Stomach (tissue), 8 donors: ENCODE measurements at regions not wholly inside any gene's neighbourhood (a gene's known extent, or its start where the extent isn't known, plus 50 kb on each side); places are given as distances from the start of the nearest gene placed in this dataset.
"Not testable (repeated sequence)": the region's sequence is repeated elsewhere in the genome, so short reads cannot be mapped to it uniquely, and the experiment has no call there.

Source experiments
- DNase-seq, 2 donors: peaks; one replicate each; pipeline versions ENCODE4 v3.0.0 to v3.0.0-alpha.2; 2013 to 2019
- H3K27ac ChIP-seq, 5 donors: fragments of 200-600 bp in 4 of 5; sonication (generic) in 4 of 5; one replicate each; pipeline ENCODE4 v1.5.1; 2013 to 2019; ENCODE audit warnings: mild to moderate bottlenecking in 1 of 5, moderate library complexity in 1 of 5
- H3K27me3 ChIP-seq, 3 donors: fragments of 200-600 bp; sonication (generic); one replicate each; pipeline ENCODE4 v1.5.1; 2017 to 2019; ENCODE audit warnings: mixed run types in 1 of 3
- H3K36me3 ChIP-seq, 4 donors: fragments of 200-600 bp; sonication (generic); 1 replicate in 3 of 4; 2 replicates in 1 of 4; pipeline ENCODE4 v1.5.1; 2016 to 2019
- H3K4me1 ChIP-seq, 4 donors: fragments of 200-600 bp; sonication (generic); one replicate each; pipeline ENCODE4 v1.5.1; 2016 to 2019
- H3K4me3 ChIP-seq, 4 donors: fragments of 200-600 bp; sonication (generic) in 3 of 4; one replicate each; pipeline ENCODE4 v1.5.1; 2016 to 2019; ENCODE audit warnings: mild to moderate bottlenecking in 1 of 4
- H3K9me3 ChIP-seq, 4 donors: fragments of 200-600 bp; sonication (generic); one replicate each; pipeline ENCODE4 v1.5.1; 2016 to 2019
- EP300 ChIP-seq: sonication (generic); formaldehyde crosslinking; IDR thresholded peaks from one replicate; pipeline ENCODE4 v1.6.1; 2017; ENCODE audit warnings: antibody characterized with exemption
- POLR2A ChIP-seq, 4 donors: fragments of 450-650 bp; IDR thresholded peaks; one replicate each; pipeline ENCODE4 v1.6.1; 2016; ENCODE audit warnings: antibody characterized with exemption in 4 of 4, control low read depth in 2 of 4, mild to moderate bottlenecking in 1 of 4, moderate library complexity in 1 of 4
- POLR2AphosphoS5 ChIP-seq, 3 donors: sonication (generic); formaldehyde crosslinking; IDR thresholded peaks; one replicate each; pipeline ENCODE4 v1.6.1; 2016; ENCODE audit warnings: antibody characterized with exemption in 3 of 3
- WGBS, 5 donors: extraction: QIAGEN DNeasy Blood & Tissue Kit in 3 of 5; methylation state at CpG; one replicate each; pipeline versions ENCODE4 v1.1.5 to v1.1.7; 2013 to 2018; 5-methylcytosine and 5-hydroxymethylcytosine counted together
- intact Hi-C: fragments of 100-400 bp; cut with DNase I; formaldehyde crosslinking; loops from one replicate; pipeline ENCODE4 v1.15.1; 2023; ENCODE audit warnings: low total_unique reads
- TF ChIP-seq, protein P1 (sequence below), 7 experiments: fragments of 450-650 bp in 4 of 7; fragments of 200-600 bp in 3 of 7; sonication (generic) in 3 of 7; IDR thresholded peaks; one replicate each; pipeline ENCODE4 v1.5.1; 2016 to 2019; ENCODE audit warnings: antibody characterized with exemption in 7 of 7, control low read depth in 2 of 7, mild to moderate bottlenecking in 1 of 7
- donor health status: healthy with polysubstance abuse.
- donor health status: Bipolar disorder and iron deficiency.
- donor health status: healthy.

GRCh38 chr3:176848431-176849214 is 348.7 kb downstream of the TBL1XR1 start:
- no peaks in the 10 kb centered on the region for H3K9me3 ChIP-seq
- no peaks in the 10 kb centered on the region for H3K36me3 ChIP-seq
- no peak overlapping the region for H3K27ac ChIP-seq
- intact Hi-C loops = no loop called here
- no peak for TF ChIP-seq POLR2AphosphoS5 (IDR thresholded peaks at IDR 0.05)
- no peak for DNase-seq
- no peaks in the 10 kb centered on the region for H3K4me1 ChIP-seq
- 65 to 91% (median 83%) methylated on average over 4 of the region's 4 CpGs for WGBS, 5 donors
- H3K4me3 ChIP-seq = no peak overlapping the region
- no peaks in the 10 kb centered on the region for H3K27me3 ChIP-seq

GRCh38 chr3:176842914-176843313 is 354.4 kb downstream of the TBL1XR1 start:
- TF ChIP-seq POLR2A (IDR thresholded peaks at IDR 0.05) (no peak), POLR2AphosphoS5 (IDR thresholded peaks at IDR 0.05) (no peak), EP300 (no peak)
- TF ChIP-seq, protein P1, sequence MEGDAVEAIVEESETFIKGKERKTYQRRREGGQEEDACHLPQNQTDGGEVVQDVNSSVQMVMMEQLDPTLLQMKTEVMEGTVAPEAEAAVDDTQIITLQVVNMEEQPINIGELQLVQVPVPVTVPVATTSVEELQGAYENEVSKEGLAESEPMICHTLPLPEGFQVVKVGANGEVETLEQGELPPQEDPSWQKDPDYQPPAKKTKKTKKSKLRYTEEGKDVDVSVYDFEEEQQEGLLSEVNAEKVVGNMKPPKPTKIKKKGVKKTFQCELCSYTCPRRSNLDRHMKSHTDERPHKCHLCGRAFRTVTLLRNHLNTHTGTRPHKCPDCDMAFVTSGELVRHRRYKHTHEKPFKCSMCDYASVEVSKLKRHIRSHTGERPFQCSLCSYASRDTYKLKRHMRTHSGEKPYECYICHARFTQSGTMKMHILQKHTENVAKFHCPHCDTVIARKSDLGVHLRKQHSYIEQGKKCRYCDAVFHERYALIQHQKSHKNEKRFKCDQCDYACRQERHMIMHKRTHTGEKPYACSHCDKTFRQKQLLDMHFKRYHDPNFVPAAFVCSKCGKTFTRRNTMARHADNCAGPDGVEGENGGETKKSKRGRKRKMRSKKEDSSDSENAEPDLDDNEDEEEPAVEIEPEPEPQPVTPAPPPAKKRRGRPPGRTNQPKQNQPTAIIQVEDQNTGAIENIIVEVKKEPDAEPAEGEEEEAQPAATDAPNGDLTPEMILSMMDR (IDR thresholded peaks at IDR 0.05) = no peak
- intact Hi-C loops = no loop called here
- 75 to 85% (median 78%) methylated on average over 2 of the region's 2 CpGs for WGBS, 5 donors
- no peak overlapping the region for H3K4me3 ChIP-seq
- H3K27ac ChIP-seq = no peak overlapping the region
- no peak for DNase-seq
- no peaks in the 10 kb centered on the region for H3K9me3 ChIP-seq
- no peaks in the 10 kb centered on the region for H3K4me1 ChIP-seq
- H3K27me3 ChIP-seq = no peaks in the 10 kb centered on the region
- H3K36me3 ChIP-seq = no peaks in the 10 kb centered on the region

DNA sequence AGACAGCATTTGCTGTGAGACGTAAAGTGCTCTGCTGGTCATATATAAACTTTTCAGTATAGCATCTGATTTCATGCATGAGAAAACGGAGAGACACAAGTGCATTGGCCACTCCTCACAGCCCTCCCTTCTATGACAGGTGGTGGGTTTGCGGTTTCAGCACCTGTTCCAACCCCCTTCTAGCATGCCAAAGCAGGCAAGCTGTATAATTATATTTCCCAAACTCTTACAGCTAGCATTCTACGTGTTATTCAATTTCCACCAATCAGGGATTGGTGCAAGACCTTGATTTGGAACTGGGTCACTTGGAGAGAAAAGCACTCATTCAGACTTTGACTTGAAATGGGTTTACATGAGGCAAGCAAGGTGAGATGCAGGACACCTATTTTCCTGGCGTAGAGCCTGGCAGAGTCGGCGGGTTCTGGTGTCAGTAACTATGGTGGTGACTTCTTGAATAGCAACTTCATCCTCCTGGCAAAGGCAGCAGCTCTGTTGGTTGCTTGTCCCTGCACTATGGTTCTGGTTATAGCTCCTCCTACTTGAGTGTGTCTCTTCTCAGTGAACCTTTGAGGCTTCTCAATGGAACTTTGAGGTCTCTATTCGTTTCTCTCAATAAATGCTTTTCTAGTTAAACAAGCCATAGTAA is 356.5 kb downstream of the TBL1XR1 start:
- DNase-seq = no peak
- Histone ChIP-seq H3K4me3 (no peak overlapping the region), H3K27me3 (no peaks in the 10 kb centered on the region), H3K27ac (no peak overlapping the region), H3K4me1 (no peaks in the 10 kb centered on the region), H3K36me3 (no peaks in the 10 kb centered on the region), H3K9me3 (no peaks in the 10 kb centered on the region)
- 86 to 92% (median 89%) methylated on average over 8 of the region's 8 CpGs for WGBS, 5 donors
- TF ChIP-seq EP300 (no peak), POLR2AphosphoS5 (IDR thresholded peaks at IDR 0.05) (no peak), POLR2A (IDR thresholded peaks at IDR 0.05) (no peak)
- TF ChIP-seq, protein P1 (IDR thresholded peaks at IDR 0.05) = no peak
- intact Hi-C loops = no loop called here

DNA sequence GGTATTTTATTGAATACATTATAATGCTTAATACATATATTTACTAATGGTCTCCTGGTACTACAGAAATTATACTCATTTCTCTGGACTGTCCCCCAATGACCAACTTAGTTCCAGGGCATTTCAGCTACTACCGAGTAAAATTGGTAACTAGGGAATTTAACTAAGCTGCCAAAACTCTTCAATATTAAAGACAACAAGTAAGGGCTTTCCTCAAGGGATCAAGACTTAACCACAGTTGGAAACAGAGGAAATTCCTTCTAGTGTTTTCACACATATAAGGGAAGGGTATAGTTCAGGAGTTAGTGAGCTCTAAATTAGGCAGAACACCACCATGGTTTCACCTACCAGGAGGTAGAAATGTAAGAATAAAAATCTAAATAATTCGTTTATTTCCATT is 357.4 kb downstream of the TBL1XR1 start:
- WGBS, 5 donors = 57 to 78% (median 73%) methylated on average over 2 of the region's 2 CpGs
- no peaks in the 10 kb centered on the region for H3K9me3 ChIP-seq
- intact Hi-C loops = no loop called here

GRCh38 chr3:176839466-176839865 is 357.8 kb downstream of the TBL1XR1 start:
- no peaks in the 10 kb centered on the region for H3K36me3 ChIP-seq
- H3K4me1 ChIP-seq = no peaks in the 10 kb centered on the region
- DNase-seq = no peak
- intact Hi-C loops = no loop called here
- H3K4me3 ChIP-seq = no peak overlapping the region
- no peaks in the 10 kb centered on the region for H3K9me3 ChIP-seq
- no peak overlapping the region for H3K27ac ChIP-seq
- TF ChIP-seq POLR2AphosphoS5 (IDR thresholded peaks at IDR 0.05) (no peak), POLR2A (IDR thresholded peaks at IDR 0.05) (no peak), EP300 (no peak)
- TF ChIP-seq, protein P1 (IDR thresholded peaks at IDR 0.05) = no peak
- WGBS, 5 donors = 56 to 74% (median 68%) methylated on average over 3 of the region's 3 CpGs
- no peaks in the 10 kb centered on the region for H3K27me3 ChIP-seq

More for the DNA sequence above, 357.4 kb downstream of the TBL1XR1 start:
- no peak for DNase-seq
- no peak overlapping the region for H3K27ac ChIP-seq
- TF ChIP-seq POLR2A (IDR thresholded peaks at IDR 0.05) = no peak
- H3K27me3 ChIP-seq = no peaks in the 10 kb centered on the region
- H3K4me3 ChIP-seq = no peak overlapping the region
- no peaks in the 10 kb centered on the region for H3K36me3 ChIP-seq
- no peaks in the 10 kb centered on the region for H3K4me1 ChIP-seq

DNA sequence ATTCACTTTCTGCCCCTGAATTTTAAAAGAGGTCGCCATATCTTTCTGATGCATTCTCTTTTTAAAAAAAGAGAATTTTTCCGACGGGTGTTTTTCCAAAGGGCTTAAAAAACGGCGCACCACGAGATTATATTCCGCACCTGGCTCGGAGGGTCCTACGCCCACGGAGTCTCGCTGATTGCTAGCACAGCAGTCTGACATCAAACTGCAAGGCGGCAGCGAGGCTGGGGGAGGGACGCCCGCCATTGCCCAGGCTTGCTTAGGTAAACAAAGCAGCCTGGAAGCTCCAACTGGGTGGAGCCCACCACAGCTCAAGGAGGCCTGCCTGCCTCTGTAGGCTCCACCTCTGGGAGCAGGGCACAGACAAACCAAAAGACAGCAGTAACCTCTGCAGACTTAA is 370.0 kb downstream of the TBL1XR1 start:
- H3K27ac ChIP-seq, DNase-seq, H3K36me3 ChIP-seq, H3K4me3 ChIP-seq, H3K4me1 ChIP-seq, H3K9me3 ChIP-seq, intact Hi-C loops, H3K27me3 ChIP-seq: not testable (repeated sequence)
- 90 to 95% (median 93%) methylated on average over 15 of the region's 15 CpGs for WGBS, 5 donors
